SK-N-MC (cell line): ENCODE measurements at regions not wholly inside any gene's neighbourhood (a gene's known extent, or its start where the extent isn't known, plus 50 kb on each side); places are given as distances from the start of the nearest gene placed in this dataset.
"Not testable (repeated sequence)": the region's sequence is repeated elsewhere in the genome, so short reads cannot be mapped to it uniquely, and the experiment has no call there.

Source experiments
- EZH2 ChIP-seq: fragments of 200-600 bp; sonication (generic); IDR thresholded peaks from one replicate; pipeline ENCODE4 v1.6.1; 2017; ENCODE audit warnings: antibody characterized with exemption
- POLR2AphosphoS5 ChIP-seq: IDR thresholded peaks from 2 replicates; pipeline ENCODE4 v1.6.1; 2012; ENCODE audit warnings: mild to moderate bottlenecking, low read depth, low read length, borderline replicate concordance

DNA sequence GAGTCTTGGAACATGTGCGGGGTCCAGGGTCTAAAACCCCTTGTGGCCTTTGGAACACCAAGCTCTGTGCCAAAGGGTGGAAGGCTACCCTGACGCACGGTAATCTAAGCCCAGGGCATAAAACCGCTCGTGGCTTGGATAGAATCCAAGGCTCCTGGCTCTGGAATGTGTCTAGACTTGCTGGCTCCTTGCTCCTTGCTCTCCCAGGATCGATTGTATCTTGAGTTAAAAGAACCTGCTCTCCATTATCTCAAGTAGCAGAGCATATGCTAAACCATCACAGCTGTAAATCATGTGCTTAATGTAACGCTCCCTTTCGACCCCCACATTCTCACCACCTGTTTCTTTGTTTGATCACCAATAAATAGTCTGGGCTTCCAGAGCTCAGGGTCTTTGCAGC is 50.3 kb downstream of the TLCD4 start:
- TF ChIP-seq EZH2, POLR2AphosphoS5: not testable (repeated sequence)
